ENCODE measurements at regions not wholly inside any gene's neighbourhood (a gene's known extent, or its start where the extent isn't known, plus 50 kb on each side); places are given as distances from the start of the nearest gene placed in this dataset.
A peak's percentile ranks its signal among the peaks of the same experiment; 100 is the strongest.
"Not testable (repeated sequence)": the region's sequence is repeated elsewhere in the genome, so short reads cannot be mapped to it uniquely, and the experiment has no call there.

- no peak for DNase-seq
Measured at GRCh38 chr3:6367171-6367570, 493.7 kb upstream of the GRM7 start.

- DNase-seq = peak; percentile 9
Measured at GRCh38 chr3:6392123-6392522, 468.8 kb upstream of the GRM7 start.

- no peak for DNase-seq
Measured at GRCh38 chr3:6394944-6395343, 466.0 kb upstream of the GRM7 start.

GRCh38 chr3:6396631-6397030 lies 464.3 kb upstream of the GRM7 start:
- no peak for DNase-seq

GRCh38 chr3:6402666-6403065 lies 458.2 kb upstream of the GRM7 start:
- not testable (repeated sequence) for DNase-seq

- not testable (repeated sequence) for DNase-seq
Measured at GRCh38 chr3:6406923-6407322, 454.0 kb upstream of the GRM7 start.

GRCh38 chr3:6416049-6416661 lies 444.8 kb upstream of the GRM7 start:
- DNase-seq = peak; percentile 74

GRCh38 chr3:6417174-6417573 lies 443.7 kb upstream of the GRM7 start:
- no peak for DNase-seq

GRCh38 chr3:6418485-6418884 lies 442.4 kb upstream of the GRM7 start:
- no peak for DNase-seq

- no peak for DNase-seq
Measured at GRCh38 chr3:6421666-6422445, 439.1 kb upstream of the GRM7 start.

GRCh38 chr3:6425289-6425820 lies 435.6 kb upstream of the GRM7 start:
- no peak for DNase-seq

GRCh38 chr3:6428276-6428675 lies 432.6 kb upstream of the GRM7 start:
- not testable (repeated sequence) for DNase-seq

GRCh38 chr3:6435951-6436350 lies 425.0 kb upstream of the GRM7 start:
- DNase-seq = no peak

- DNase-seq = no peak
Measured at GRCh38 chr3:6437631-6438030, 423.3 kb upstream of the GRM7 start.

GRCh38 chr3:6438031-6438430 lies 422.9 kb upstream of the GRM7 start:
- no peak for DNase-seq

GRCh38 chr3:6439226-6439625 lies 421.7 kb upstream of the GRM7 start:
- no peak for DNase-seq

GRCh38 chr3:6439824-6440223 lies 421.1 kb upstream of the GRM7 start:
- no peak for DNase-seq

- no peak for DNase-seq
Measured at GRCh38 chr3:6444888-6445658, 415.8 kb upstream of the GRM7 start.

- no peak for DNase-seq
Measured at GRCh38 chr3:6447166-6447801, 413.6 kb upstream of the GRM7 start.

GRCh38 chr3:6448011-6448410 lies 412.9 kb upstream of the GRM7 start:
- DNase-seq = no peak

GRCh38 chr3:6449099-6449498 lies 411.8 kb upstream of the GRM7 start:
- no peak for DNase-seq

GRCh38 chr3:6452974-6453373 lies 407.9 kb upstream of the GRM7 start:
- no peak for DNase-seq

GRCh38 chr3:6455031-6455430 lies 405.9 kb upstream of the GRM7 start:
- no peak for DNase-seq
